NCI-H1105 (cell line): ENCODE measurements at regions not wholly inside any gene's neighbourhood (a gene's known extent, or its start where the extent isn't known, plus 50 kb on each side); places are given as distances from the start of the nearest gene placed in this dataset.

Source experiments
- DNase-seq: peaks from one replicate; lab custom pipeline; 2025; lab: John Stamatoyannopoulos, UW

DNA sequence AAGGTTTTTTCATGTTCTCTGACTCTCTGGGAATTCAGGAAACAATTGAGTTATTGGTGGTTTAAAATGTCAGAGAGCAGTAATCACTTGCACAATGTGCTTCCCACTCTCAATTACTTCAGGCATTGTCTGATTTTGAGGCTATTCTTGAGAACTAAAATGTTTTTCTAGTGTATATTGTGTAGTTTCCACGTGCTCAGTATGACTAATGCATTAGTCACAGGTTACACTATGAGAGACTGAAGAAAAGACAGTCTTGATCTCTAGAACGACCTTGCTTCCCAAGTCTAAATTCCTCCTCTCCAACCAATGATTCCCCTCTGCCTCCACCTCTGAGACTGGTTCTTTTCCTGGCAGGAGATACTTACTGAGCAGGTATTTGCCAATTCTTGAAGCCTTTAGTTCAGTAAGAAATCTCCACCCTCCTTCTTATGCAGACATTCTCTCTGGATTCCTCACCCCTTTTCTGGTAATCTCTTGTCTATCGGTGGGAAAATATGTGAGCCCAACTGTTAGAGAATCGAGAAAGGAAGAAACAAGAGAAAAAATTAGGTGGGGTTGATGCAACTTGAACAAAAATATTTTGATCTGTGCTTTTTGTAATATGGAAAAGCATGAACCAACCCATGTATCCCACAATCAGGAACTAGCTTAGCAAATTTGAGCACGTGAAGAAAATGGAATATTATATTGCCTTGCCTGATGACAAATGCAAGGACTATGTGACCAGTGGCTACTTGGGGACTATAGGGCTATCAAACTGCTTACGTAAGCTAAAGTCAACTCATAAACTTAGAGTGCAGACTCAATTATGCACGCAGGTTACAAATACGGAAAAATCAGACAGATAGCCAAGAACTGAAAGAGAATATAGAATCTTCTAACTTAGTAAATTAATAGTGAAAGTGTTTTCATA, 61.1 kb upstream of the SLC22A16 start:
- no peak for DNase-seq

DNA sequence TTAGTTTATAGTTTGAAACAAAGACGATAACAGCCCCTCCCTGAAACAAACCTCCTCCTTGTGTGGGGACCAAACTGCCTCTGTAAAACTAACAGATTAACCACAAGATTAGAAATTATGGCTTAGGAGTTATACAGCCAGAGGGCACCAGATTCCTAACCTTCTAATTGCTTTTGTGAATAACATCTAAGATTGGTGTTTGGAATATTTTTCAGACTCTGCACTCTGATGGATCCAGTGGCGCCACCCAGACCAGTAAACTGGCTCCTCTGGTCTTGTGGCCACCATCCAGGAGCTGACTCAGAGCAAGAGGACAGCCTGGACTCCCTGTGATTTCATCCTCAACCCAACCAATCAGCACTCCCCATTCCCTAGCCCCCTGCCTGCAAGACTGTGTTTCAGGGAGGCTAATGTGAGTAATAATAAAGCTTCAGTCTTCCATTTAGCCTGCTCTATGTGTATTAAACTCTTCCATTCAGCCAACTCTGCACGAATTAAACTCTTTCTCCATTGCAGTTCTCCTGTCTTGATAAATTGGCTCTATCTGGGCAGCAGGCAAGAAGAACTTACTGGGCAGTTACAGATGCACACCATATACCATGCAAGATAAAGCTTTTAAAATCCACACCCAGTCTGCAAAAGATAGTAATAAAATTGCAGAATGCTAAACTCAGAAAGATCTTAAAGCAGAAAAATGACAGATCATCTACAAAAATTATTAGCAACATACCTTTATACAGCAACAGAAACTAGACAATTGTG, 58.5 kb upstream of the SLC22A16 start:
- no peak for DNase-seq

DNA sequence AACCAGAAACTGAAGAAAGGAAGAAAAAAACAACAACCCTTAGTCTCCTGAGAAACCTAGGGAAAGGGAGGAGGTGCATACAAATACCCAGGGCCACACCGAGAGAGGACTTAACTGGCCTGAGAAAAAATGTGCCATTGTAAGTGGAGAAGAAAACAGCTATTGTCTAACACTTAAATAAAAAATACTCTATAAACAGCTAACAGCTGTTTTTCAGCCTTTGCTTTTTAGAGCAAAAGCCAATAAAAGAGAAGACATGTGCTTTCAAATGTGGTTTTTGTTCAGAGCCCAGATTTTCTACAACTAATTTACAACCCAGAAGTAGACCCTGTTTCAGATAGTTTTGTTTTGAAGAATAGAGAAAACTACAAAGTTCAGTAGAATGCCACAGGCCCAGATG, 56.0 kb upstream of the SLC22A16 start:
- DNase-seq: no peak

DNA sequence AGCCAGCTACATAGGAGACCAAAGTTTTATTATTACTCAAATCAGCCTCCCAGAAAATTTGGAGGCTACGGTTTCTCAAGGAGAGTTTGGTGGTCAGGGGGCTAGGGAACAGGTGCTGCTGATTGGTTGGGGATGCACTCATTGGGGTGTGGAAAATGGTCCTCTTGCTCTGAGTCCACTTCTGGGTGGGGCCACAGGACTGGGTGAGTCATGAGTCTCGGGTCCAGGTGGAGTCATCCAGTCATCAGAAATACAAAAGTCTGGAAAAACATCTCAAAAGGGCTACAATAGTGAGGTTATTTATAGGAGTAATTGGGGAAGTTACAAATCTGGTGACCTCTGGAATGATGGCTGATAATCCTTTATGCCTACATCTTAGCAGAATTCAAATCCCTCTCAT, 54.3 kb upstream of the SLC22A16 start:
- DNase-seq: no peak

DNA sequence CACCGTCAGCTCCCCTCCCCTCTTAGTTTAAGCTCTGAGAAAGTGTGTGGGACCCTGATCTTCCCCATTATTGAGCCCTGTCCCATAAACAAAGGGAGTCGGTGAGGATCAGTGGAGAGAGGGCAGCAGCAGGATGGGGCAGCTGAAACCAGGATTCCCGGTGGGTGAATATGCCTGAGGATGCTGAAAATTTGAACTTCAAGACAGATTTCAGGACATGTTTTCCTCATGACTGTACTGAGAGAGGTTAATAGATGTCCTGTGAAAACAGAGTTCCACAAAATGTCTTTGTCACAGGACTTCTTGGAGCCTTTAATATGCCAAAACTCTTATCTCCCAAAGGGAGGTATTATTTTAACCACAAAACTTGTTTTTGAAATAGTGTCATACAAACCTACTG, 53.5 kb upstream of the SLC22A16 start:
- no peak for DNase-seq

DNA sequence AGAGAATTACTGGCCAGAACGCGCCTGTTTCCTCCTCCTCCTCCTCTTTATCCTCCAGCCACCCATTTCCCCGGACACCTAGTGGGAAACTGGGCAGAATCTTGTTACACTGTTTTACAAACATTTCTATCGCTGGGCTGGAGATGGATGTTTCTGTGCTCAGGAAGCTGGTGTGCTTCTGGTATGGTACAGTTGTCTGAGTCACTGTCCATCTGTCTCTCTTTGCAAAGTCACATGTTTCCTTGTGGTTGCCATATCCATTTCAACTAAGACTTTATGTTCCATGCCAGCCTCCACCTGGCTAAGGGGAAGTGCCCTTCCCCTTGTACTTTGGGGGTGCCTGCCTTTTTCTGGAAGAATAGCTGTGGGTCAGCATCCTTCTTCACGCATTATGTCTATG, 52.9 kb upstream of the SLC22A16 start:
- no peak for DNase-seq

DNA sequence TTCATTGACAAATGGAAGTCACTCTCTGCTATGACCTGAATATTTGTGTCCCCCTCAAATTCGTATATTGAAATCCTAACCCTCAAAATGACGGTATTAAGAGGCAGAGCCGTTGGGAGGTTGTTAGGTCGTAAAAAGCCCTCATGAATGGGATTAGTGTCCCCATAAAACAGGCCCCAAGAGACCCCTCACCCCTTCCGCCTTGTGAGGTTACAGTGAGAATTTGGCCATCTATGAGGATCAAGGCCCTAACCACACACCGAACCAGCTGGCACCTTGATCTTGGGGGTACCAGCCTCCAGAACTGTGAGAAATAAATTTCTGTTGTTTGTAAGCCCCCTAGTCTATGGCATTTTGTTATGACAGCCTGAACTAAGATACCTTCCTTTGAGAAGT, 52.5 kb upstream of the SLC22A16 start:
- DNase-seq: no peak

DNA sequence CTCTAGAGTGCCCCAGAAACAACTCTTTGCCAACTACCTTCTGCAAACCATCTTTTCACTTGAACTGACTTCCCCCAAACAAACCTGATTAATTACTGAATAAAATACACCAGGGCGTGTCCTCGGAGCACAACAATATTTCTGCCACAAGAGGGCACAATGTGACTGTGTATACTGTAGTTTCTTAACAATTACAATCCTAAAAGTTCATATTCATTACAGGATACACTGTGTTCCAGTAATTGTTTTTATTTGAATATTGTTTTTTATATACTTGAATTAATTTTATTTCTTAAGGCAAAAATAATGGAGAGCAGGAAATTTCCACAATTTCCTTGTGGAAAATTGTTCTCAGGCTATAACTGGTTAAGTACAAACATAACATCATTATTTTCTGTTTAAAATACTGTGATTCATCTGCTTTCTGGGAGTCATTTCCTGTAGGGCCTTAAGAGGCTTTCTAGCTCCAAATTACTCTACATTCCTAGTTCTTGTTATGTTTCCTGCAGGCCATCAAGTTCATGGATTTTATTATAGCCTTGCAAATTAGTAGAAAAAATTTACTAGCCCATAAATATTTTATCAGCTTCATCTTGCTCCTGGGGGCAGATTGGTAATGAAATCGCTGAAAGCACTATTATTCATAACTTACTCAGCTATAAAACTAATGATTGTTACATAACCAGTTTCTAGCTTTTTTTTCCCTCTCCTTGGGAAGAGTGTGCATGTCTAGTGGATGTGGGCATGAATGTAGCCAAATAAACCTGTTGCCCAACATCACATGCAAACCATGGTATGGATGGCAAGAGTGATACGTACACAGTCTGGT, 51.9 kb upstream of the SLC22A16 start:
- peak; percentile 66 for DNase-seq

DNA sequence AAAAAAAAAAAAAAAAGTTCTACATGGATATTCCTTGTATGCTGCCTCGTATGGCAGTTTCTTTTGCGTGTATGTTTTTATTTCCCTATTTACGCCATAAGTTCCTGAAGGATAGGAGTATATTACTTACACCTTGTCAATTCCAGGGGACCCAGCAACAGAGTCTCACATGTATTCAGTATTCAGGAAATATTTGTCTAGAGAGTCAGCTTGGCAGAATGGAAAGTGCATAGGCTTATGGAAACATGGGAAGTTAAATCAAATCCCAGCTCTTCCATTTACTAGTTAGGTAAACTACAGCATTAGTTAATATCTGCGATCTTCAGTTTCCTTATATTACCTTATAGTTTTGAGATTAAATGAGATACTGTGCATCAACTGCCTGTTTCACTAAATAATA, 51.1 kb upstream of the SLC22A16 start:
- no peak for DNase-seq

DNA sequence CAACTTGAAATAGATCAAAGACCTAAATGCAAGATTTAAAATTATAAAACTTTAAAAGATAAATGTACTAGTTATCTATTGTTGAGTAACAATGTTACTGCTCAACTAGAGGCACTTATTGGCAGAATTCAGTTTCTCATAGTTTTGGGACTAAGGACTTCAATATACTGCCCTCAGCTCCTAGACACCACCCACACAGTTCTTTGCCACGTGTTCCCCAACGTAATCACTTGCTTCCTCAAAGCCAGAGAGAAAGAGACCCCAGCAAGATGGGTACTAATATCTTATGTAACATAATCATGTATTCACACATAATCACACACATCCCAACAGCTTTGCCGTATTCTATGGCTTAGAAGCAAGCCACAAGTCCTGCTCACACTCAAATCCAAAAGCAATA, 50.3 kb upstream of the SLC22A16 start:
- no peak for DNase-seq
